Motor neuron (in vitro differentiated cells): ENCODE measurements at regions not wholly inside any gene's neighbourhood (a gene's known extent, or its start where the extent isn't known, plus 50 kb on each side); places are given as distances from the start of the nearest gene placed in this dataset.

ENCODE experiments used
- ATAC-seq, 8 experiments: fragments of 200-7000 bp; cut with Tn5 transposase; replicated peaks in 6 of 8; 2 replicates each; pipeline ENCODE4 v1.8.0; 2021; ENCODE audit warnings: mild to moderate bottlenecking in 8 of 8, moderate library complexity in 8 of 8
- H3K27ac ChIP-seq, 2 donors: fragments of 250-450 bp; sonication (Bioruptor Pico); 2 replicates each; pipeline ENCODE4 v1.9.0; 2021; ENCODE audit warnings: antibody characterized with exemption in 2 of 2, mild to moderate bottlenecking in 2 of 2, moderate library complexity in 1 of 2
- H3K4me1 ChIP-seq, 2 donors: fragments of 250-450 bp; sonication (Bioruptor Pico); replicated peaks in 1 of 2; 2 replicates each; pipeline ENCODE4 v1.6.1; 2021; ENCODE audit warnings: antibody characterized with exemption in 2 of 2, mild to moderate bottlenecking in 2 of 2, moderate library complexity in 1 of 2
- H3K4me3 ChIP-seq, 5 donors: fragments of 250-450 bp; sonication (Bioruptor Pico); 2 replicates each; pipeline ENCODE4 v1.9.0; 2021; ENCODE audit warnings: antibody characterized with exemption in 5 of 5, mild to moderate bottlenecking in 5 of 5, moderate library complexity in 4 of 5
- WGBS, 10 experiments: fragments of 450-650 bp; shearing (Covaris generic); methylation state at CpG; one replicate each; pipeline ENCODE4 v1.0.0; 2022; 5-methylcytosine and 5-hydroxymethylcytosine counted together
- in situ Hi-C, 9 experiments: fragments of 400-800 bp; cut with MboI; loops; one replicate each; pipeline ENCODE4 v1.15.0; 2021; ENCODE audit warnings: low sequenced_read_pairs in 9 of 9, low pct_unique_long_range_greater_than_20kb in 2 of 9; ENCODE audit not compliant: unreplicated experiment in 9 of 9

GRCh38 chr2:20526160-20526559 lies 79.3 kb downstream of the RHOB start:
- H3K4me3 ChIP-seq, result no peak overlapping the region
- no peak for ATAC-seq
- H3K27ac ChIP-seq, result no peak overlapping the region
- 66 to 100% (median 100%) methylated on average over 1 to 3 of the region's 3 CpGs; no CpG with 5 or more reads in 3 of the 10 experiments for whole genome bisulfite sequencing, 10 experiments
- H3K4me1 ChIP-seq, result peaks cover 43 to 51% of the 10 kb centered on the region in 2 donors
- in situ Hi-C loops, result no loop called here

- Histone ChIP-seq H3K4me3 (no peak overlapping the region), H3K4me1 (peaks cover 39 to 47% of the 10 kb centered on the region in 2 donors), H3K27ac (no peak overlapping the region)
- 10 to 93% (median 77%) methylated on average over 2 to 5 of the region's 5 CpGs; no CpG with 5 or more reads in 3 of the 10 experiments for WGBS, 10 experiments
- in situ Hi-C loops, result no loop called here
- peak in 1 of 8 experiments; percentile 67 for ATAC-seq
Measured at GRCh38 chr2:20526708-20527107, 79.8 kb downstream of the RHOB start.

- WGBS, 10 experiments, result 67 to 100% (median 100%) methylated on average over 1 of the region's 2 CpGs; no CpG with 5 or more reads in 7 of the 10 experiments
- Histone ChIP-seq H3K4me1 (peaks cover 20 to 27% of the 10 kb centered on the region in 2 donors), H3K4me3 (no peak overlapping the region), H3K27ac (no peak overlapping the region)
- in situ Hi-C loops, result no loop called here
- no peak for ATAC-seq
Measured at GRCh38 chr2:20528713-20529112, 81.8 kb downstream of the RHOB start.

GRCh38 chr2:20530520-20530919 lies 83.6 kb downstream of the RHOB start:
- in situ Hi-C loops, result no loop called here
- WGBS, 10 experiments, result 61 to 100% (median 88%) methylated on average over 1 to 5 of the region's 6 CpGs; no CpG with 5 or more reads in 3 of the 10 experiments
- no peak for ATAC-seq
- no peak overlapping the region for H3K27ac ChIP-seq
- H3K4me1 ChIP-seq, result peaks cover 2 to 9% of the 10 kb centered on the region in 2 donors
- H3K4me3 ChIP-seq, result no peak overlapping the region

GRCh38 chr2:20531633-20532262 lies 84.9 kb downstream of the RHOB start:
- in situ Hi-C loops, result no loop called here
- Histone ChIP-seq H3K4me1 (peaks cover 0 to 5% of the 10 kb centered on the region in 2 donors), H3K4me3 (no peak overlapping the region), H3K27ac (no peak overlapping the region)
- peak in 1 of 8 experiments; percentile 21 for ATAC-seq
- 80 to 100% (median 92%) methylated on average over 1 to 4 of the region's 8 CpGs; no CpG with 5 or more reads in 5 of the 10 experiments for WGBS, 10 experiments

- in situ Hi-C loops, result no loop called here
- ATAC-seq, result peak in 5 of 8 experiments; percentile 21 to 98 (median 96)
- no peak overlapping the region for H3K4me3 ChIP-seq
- peaks cover 6 to 9% of the 10 kb centered on the region in 2 donors for H3K4me1 ChIP-seq
- 51 to 100% (median 98%) methylated on average over 1 to 5 of the region's 17 CpGs; no CpG with 5 or more reads in 4 of the 10 experiments for WGBS, 10 experiments
- no peak overlapping the region for H3K27ac ChIP-seq
Measured at GRCh38 chr2:20532634-20533437, 86.0 kb downstream of the RHOB start.

GRCh38 chr2:20533993-20534622 lies 87.2 kb downstream of the RHOB start:
- Histone ChIP-seq H3K27ac (no peak overlapping the region), H3K4me1 (peaks cover 9 to 11% of the 10 kb centered on the region in 2 donors), H3K4me3 (no peak overlapping the region)
- 50 to 100% (median 95%) methylated on average over 2 to 4 of the region's 10 CpGs; no CpG with 5 or more reads in 6 of the 10 experiments for WGBS, 10 experiments
- no peak for ATAC-seq
- in situ Hi-C loops, result no loop called here

- no peak for ATAC-seq
- in situ Hi-C loops, result no loop called here
- WGBS, 10 experiments, result 80 to 100% (median 93%) methylated on average over 1 to 12 of the region's 19 CpGs; no CpG with 5 or more reads in 3 of the 10 experiments
- Histone ChIP-seq H3K4me3 (no peak overlapping the region), H3K4me1 (peaks cover 9 to 15% of the 10 kb centered on the region in 2 donors), H3K27ac (no peak overlapping the region)
Measured at GRCh38 chr2:20534913-20535801, 88.3 kb downstream of the RHOB start.

- WGBS, 10 experiments, result 72 to 100% (median 86%) methylated on average over 2 to 8 of the region's 15 CpGs; no CpG with 5 or more reads in 1 of the 10 experiments
- ATAC-seq, result no peak
- in situ Hi-C loops, result no loop called here
Measured at GRCh38 chr2:20536619-20537422, 89.9 kb downstream of the RHOB start.

GRCh38 chr2:20537423-20538307 lies 90.8 kb downstream of the RHOB start:
- no peak for ATAC-seq
- no peak overlapping the region for H3K4me3 ChIP-seq
- H3K4me1 ChIP-seq, result peaks cover 9 to 15% of the 10 kb centered on the region in 2 donors
- no peak overlapping the region for H3K27ac ChIP-seq
- in situ Hi-C loops, result no loop called here
- 20 to 95% (median 60%) methylated on average over 1 to 12 of the region's 17 CpGs; no CpG with 5 or more reads in 1 of the 10 experiments for WGBS, 10 experiments

More at GRCh38 chr2:20536619-20537422, 89.9 kb downstream of the RHOB start:
- Histone ChIP-seq H3K27ac (no peak overlapping the region), H3K4me1 (peaks cover 9 to 15% of the 10 kb centered on the region in 2 donors), H3K4me3 (no peak overlapping the region)
